ENCODE measurements at regions not wholly inside any gene's neighbourhood (a gene's known extent, or its start where the extent isn't known, plus 50 kb on each side); places are given as distances from the start of the nearest gene placed in this dataset.

DNA sequence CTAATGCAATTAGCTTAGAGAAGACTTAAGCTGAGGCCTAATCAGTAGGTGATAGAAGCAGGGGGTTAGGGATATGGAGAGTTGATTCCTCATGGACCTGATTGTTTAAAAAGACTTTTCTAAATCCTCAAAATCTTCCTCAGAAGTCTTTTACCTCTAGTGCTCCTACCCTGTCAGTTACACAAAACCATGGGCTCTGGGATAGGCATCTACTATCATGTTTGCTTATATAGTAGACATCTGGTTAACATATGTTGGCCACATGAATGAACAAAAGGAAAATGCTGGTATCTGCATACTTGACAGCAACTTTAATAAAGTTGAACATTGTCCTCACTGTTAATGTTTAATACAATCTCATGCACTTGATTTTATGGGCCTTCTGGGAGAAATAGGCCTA, 61.5 kb upstream of the FKBP1C start:
- Histone ChIP-seq H3K27me3 (no peaks in the 10 kb centered on the region), H3K4me3 (no peak overlapping the region), H3K9ac (ENCODE audit: low read depth in 2 of 2, low read length in 2 of 2) (no peak overlapping the region), H3K27ac (no peak overlapping the region), H3K4me1 (no peaks in the 10 kb centered on the region), H3K36me3 (no peaks in the 10 kb centered on the region), H3K9me3 (no peaks in the 10 kb centered on the region)
- no peak for DNase-seq
- intact Hi-C loops (cut with DNase I), result no loop called here
- TF ChIP-seq, protein P1, sequence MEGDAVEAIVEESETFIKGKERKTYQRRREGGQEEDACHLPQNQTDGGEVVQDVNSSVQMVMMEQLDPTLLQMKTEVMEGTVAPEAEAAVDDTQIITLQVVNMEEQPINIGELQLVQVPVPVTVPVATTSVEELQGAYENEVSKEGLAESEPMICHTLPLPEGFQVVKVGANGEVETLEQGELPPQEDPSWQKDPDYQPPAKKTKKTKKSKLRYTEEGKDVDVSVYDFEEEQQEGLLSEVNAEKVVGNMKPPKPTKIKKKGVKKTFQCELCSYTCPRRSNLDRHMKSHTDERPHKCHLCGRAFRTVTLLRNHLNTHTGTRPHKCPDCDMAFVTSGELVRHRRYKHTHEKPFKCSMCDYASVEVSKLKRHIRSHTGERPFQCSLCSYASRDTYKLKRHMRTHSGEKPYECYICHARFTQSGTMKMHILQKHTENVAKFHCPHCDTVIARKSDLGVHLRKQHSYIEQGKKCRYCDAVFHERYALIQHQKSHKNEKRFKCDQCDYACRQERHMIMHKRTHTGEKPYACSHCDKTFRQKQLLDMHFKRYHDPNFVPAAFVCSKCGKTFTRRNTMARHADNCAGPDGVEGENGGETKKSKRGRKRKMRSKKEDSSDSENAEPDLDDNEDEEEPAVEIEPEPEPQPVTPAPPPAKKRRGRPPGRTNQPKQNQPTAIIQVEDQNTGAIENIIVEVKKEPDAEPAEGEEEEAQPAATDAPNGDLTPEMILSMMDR (IDR thresholded peaks at IDR 0.05), result no peak

DNA sequence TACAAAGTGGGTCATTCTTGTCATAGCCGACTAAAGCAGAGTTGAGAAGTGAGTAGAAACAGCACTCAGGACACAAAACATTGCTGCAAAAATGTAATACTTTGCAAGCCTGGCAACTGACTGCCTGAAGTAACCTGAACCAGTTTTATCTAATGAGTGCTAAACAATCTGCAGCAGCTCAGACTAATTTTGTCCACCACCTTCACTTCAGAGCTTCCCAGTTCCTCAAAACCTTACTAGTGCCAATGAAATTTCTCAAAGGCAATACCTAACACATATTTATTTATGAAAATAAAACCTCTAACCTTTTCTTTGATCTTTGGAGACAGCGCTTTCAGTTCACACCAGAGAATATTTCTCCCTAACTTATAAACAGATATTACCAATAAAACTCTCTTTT, 56.7 kb upstream of the FKBP1C start:
- Histone ChIP-seq H3K27ac (no peak overlapping the region), H3K27me3 (no peaks in the 10 kb centered on the region), H3K4me1 (no peaks in the 10 kb centered on the region), H3K9me3 (no peaks in the 10 kb centered on the region), H3K36me3 (no peaks in the 10 kb centered on the region), H3K9ac (ENCODE audit: low read depth in 2 of 2, low read length in 2 of 2) (no peak overlapping the region), H3K4me3 (no peak overlapping the region)
- TF ChIP-seq, protein P1 (IDR thresholded peaks at IDR 0.05), result no peak
- intact Hi-C loops (cut with DNase I), result no loop called here
- no peak for DNase-seq

Data from colonic mucosa (tissue), 4 donors.